IMR-90 (cell line): ENCODE measurements at regions not wholly inside any gene's neighbourhood (a gene's known extent, or its start where the extent isn't known, plus 50 kb on each side); places are given as distances from the start of the nearest gene placed in this dataset.

Source experiments
- CEBPB ChIP-seq: IDR thresholded peaks from 2 replicates; pipeline ENCODE4 v1.6.1; 2012; ENCODE audit warnings: low read depth, low read length, improper control_type of control experiment
- TF ChIP-seq, protein P1 (sequence below): conservative IDR thresholded peaks from 2 replicates; pipeline ENCODE4 v1.5.1; 2012; ENCODE audit warnings: mild to moderate bottlenecking, low read depth, low read length, improper control_type of control experiment

DNA sequence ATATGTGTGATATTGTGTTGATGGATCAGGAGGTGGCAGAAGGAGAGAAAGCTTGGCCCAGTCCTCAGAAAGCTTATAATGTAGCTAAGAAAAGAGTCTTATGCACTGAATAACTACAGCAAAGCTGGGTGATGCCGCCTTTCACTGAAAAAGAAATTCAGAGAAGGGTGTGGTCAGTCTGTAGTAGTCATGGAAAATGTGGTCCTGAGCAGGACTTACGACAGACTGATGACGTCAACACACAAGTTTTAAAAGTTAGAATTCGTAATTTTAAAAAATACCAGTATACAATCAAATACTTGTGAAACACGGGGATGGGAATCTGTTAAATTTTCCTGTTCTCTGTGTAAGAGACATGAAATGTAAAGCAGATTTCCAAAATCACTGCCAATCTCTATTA lies 87.0 kb upstream of the RAPGEF2 start:
- no peak for TF ChIP-seq CEBPB
- TF ChIP-seq, protein P1, sequence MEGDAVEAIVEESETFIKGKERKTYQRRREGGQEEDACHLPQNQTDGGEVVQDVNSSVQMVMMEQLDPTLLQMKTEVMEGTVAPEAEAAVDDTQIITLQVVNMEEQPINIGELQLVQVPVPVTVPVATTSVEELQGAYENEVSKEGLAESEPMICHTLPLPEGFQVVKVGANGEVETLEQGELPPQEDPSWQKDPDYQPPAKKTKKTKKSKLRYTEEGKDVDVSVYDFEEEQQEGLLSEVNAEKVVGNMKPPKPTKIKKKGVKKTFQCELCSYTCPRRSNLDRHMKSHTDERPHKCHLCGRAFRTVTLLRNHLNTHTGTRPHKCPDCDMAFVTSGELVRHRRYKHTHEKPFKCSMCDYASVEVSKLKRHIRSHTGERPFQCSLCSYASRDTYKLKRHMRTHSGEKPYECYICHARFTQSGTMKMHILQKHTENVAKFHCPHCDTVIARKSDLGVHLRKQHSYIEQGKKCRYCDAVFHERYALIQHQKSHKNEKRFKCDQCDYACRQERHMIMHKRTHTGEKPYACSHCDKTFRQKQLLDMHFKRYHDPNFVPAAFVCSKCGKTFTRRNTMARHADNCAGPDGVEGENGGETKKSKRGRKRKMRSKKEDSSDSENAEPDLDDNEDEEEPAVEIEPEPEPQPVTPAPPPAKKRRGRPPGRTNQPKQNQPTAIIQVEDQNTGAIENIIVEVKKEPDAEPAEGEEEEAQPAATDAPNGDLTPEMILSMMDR = no peak
